Psoas muscle (tissue), 7 donors: ENCODE measurements at regions not wholly inside any gene's neighbourhood (a gene's known extent, or its start where the extent isn't known, plus 50 kb on each side); places are given as distances from the start of the nearest gene placed in this dataset.

Source experiments
- ATAC-seq, 4 donors: fragments of 200-7000 bp; cut with Tn5 transposase; one replicate each; pipeline ENCODE4 v1.9.1; 2020; ENCODE audit warnings: moderate library complexity in 3 of 4, mild to moderate bottlenecking in 2 of 4
- DNase-seq, 2 donors: peaks; one replicate each; pipeline ENCODE4 v3.0.0-alpha.2; 2020
- H3K27ac ChIP-seq: fragments of 200-600 bp; one replicate; pipeline ENCODE4 v1.8.0; 2022
- H3K27me3 ChIP-seq, 3 donors: fragments of 200-600 bp in 1 of 3; one replicate each; pipeline versions ENCODE4 v1.6.1 to v1.8.0; 2013 to 2022; ENCODE audit warnings: low read length in 2 of 3, mild to moderate bottlenecking in 2 of 3, moderate library complexity in 1 of 3; ENCODE audit not compliant: insufficient read depth in 3 of 3
- H3K36me3 ChIP-seq, 2 donors: fragments of 200-600 bp in 1 of 2; one replicate each; pipeline versions ENCODE4 v1.6.1 to v1.8.0; 2013 to 2022; ENCODE audit warnings: low read depth in 1 of 2, mild to moderate bottlenecking in 1 of 2, moderate library complexity in 1 of 2; ENCODE audit not compliant: insufficient read depth in 1 of 2
- H3K4me1 ChIP-seq: fragments of 200-600 bp; one replicate; pipeline ENCODE4 v1.8.0; 2022
- H3K4me3 ChIP-seq: fragments of 200-600 bp; one replicate; pipeline ENCODE4 v1.8.0; 2022; ENCODE audit warnings: mild to moderate bottlenecking
- H3K9me3 ChIP-seq: fragments of 200-600 bp; one replicate; pipeline ENCODE4 v1.8.0; 2022
- WGBS, 3 donors: extraction: QIAGEN DNeasy Blood & Tissue Kit; methylation state at CpG; one replicate each; pipeline versions ENCODE4 v1.1.6 to v1.1.7; 2013; 5-methylcytosine and 5-hydroxymethylcytosine counted together
- intact Hi-C, 2 donors: fragments of 100-400 bp; cut with DNase I; formaldehyde crosslinking; loops; one replicate each; pipeline versions ENCODE4 v1.11.0 to v1.14.2; 2022
- TF ChIP-seq, protein P1 (sequence below): fragments of 200-600 bp; IDR thresholded peaks from one replicate; pipeline ENCODE4 v1.8.0; 2022; ENCODE audit warnings: antibody characterized with exemption
- donor health status: healthy with polysubstance abuse.
- donor health status: DM: no; HTN: no; CAD: no; lungs with moderate emphysema.
- donor health status: Bipolar disorder and iron deficiency.
- donor health status: healthy.
- donor health status: DM: yes; HTN: yes; CAD: no.
- donor health status: DM: no; HTN: no; CAD: no.
- donor health status: DM: yes; HTN: yes; CAD: no.

DNA sequence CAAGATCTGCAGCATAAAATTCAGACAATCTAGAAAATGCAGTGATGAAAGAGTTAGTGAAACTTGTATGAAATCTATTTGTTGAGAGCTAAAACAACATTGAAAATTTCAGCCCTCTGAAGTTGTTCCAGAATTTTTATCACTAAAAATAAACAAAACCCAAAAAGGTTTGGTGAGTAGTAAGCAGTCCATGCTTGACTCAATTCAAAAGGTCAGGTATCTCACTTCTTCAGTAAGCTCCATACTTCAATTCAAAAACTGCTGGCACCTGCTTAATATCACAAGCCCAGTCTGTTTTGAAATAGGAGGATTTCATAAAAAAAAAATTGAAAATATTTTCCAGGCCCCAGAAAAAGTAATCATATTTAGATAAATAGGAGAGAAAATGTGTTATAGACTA is 894.4 kb downstream of the SLITRK5 start:
- Histone ChIP-seq H3K27me3 (no peaks in the 10 kb centered on the region), H3K4me1 (no peaks in the 10 kb centered on the region), H3K4me3 (no peak overlapping the region), H3K27ac (no peak overlapping the region), H3K9me3 (no peaks in the 10 kb centered on the region), H3K36me3 (no peaks in the 10 kb centered on the region)
- TF ChIP-seq, protein P1, sequence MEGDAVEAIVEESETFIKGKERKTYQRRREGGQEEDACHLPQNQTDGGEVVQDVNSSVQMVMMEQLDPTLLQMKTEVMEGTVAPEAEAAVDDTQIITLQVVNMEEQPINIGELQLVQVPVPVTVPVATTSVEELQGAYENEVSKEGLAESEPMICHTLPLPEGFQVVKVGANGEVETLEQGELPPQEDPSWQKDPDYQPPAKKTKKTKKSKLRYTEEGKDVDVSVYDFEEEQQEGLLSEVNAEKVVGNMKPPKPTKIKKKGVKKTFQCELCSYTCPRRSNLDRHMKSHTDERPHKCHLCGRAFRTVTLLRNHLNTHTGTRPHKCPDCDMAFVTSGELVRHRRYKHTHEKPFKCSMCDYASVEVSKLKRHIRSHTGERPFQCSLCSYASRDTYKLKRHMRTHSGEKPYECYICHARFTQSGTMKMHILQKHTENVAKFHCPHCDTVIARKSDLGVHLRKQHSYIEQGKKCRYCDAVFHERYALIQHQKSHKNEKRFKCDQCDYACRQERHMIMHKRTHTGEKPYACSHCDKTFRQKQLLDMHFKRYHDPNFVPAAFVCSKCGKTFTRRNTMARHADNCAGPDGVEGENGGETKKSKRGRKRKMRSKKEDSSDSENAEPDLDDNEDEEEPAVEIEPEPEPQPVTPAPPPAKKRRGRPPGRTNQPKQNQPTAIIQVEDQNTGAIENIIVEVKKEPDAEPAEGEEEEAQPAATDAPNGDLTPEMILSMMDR = no peak
- DNase-seq = no peak
- intact Hi-C loops = no loop called here
- ATAC-seq = no peak

DNA sequence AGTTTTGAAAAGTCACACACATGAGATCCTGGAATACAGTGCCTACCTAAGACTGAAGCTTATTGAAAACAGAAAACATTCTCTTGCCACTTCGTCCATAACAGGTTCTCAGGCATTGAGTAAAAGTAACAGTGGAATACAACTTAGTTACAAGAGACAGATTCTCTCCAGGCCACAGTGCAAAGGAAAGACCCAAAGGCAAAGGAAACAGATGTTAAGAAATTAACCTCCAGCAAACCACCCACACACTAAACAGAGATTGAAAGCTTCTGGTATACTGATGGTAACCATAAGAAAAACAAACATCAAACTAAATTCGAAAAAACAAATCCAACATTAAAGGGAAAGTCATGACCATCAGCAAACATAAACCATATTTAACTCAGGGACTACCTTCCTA is 914.7 kb downstream of the SLITRK5 start:
- no peaks in the 10 kb centered on the region for H3K36me3 ChIP-seq
- WGBS, 3 donors = 66 to 70% (median 68%) methylated on average over 2 of the region's 2 CpGs
- DNase-seq (no peak), ATAC-seq (no peak)
- no peak overlapping the region for H3K27ac ChIP-seq
- TF ChIP-seq, protein P1 = no peak
- H3K27me3 ChIP-seq = no peaks in the 10 kb centered on the region
- H3K4me1 ChIP-seq = no peaks in the 10 kb centered on the region
- intact Hi-C loops = no loop called here
- no peaks in the 10 kb centered on the region for H3K9me3 ChIP-seq
- no peak overlapping the region for H3K4me3 ChIP-seq

DNA sequence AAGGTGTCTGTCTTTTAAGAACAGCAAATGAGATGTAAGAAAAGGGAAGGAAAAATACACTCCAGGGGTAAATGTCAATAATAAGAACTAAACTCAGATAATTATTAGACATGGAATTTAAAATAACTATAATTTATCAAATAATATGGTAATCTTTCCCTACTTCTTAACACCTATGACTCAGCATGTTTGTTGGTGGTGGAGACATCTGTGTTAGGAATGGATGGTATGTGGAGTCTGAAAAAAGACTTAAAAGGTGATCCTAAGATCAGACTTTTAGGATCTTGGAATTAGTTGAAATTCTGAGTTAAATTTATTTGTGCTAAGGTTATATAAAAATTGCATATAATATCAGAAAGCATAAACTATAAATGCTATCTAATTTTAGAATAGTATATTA is 915.1 kb downstream of the SLITRK5 start:
- no peak overlapping the region for H3K27ac ChIP-seq
- DNase-seq = no peak
- intact Hi-C loops = no loop called here
- no peaks in the 10 kb centered on the region for H3K36me3 ChIP-seq
- no peaks in the 10 kb centered on the region for H3K9me3 ChIP-seq
- no peaks in the 10 kb centered on the region for H3K4me1 ChIP-seq
- H3K27me3 ChIP-seq = no peaks in the 10 kb centered on the region
- no peak for ATAC-seq
- TF ChIP-seq, protein P1 = no peak
- no peak overlapping the region for H3K4me3 ChIP-seq

DNA sequence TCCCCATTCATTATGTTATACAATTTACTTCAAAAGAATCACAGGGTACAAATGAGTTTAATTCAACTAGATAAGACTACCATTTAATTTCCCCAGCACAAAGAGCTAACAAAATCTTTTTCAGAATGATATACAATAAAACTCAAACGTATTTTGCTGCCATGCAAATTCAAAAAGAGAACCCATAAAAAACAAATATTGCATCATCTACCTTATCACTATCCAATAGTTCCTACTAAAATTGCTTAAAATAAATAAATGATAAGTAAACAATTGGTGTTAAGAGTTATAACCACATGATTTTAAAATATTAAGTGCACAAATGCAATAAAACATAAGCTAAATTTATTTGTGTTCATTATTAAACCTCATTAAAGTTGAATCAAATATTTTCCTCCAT is 919.4 kb downstream of the SLITRK5 start:
- WGBS, 3 donors = 48 to 64% (median 50%) methylated on average over 1 of the region's 1 CpG
- TF ChIP-seq, protein P1 = no peak
- DNase-seq (no peak), ATAC-seq (no peak)
- intact Hi-C loops = no loop called here
- H3K9me3 ChIP-seq = peaks cover 6% of the 10 kb centered on the region
- no peaks in the 10 kb centered on the region for H3K27me3 ChIP-seq
- no peak overlapping the region for H3K4me3 ChIP-seq
- no peaks in the 10 kb centered on the region for H3K36me3 ChIP-seq
- no peaks in the 10 kb centered on the region for H3K4me1 ChIP-seq
- no peak overlapping the region for H3K27ac ChIP-seq

DNA sequence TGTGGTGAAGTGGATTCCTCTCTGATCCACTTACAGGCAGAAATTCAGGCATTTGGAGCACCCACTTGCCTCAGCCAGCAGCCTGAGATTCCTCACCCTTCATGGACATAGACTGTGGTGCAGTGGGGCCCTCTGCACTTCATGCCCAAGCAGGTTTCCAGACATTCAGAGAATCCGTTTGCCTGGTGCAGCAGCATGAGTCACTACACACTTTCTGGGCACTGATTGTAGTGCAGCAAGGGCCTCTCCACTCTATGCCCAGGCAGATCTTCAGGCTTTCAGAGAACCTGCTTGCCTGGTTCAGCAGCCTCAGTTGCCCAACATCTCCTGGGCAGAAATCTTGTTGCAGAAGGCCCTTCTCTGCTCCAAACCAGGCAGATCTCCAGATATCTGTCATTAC is 920.9 kb downstream of the SLITRK5 start:
- H3K36me3 ChIP-seq = no peaks in the 10 kb centered on the region
- no peak overlapping the region for H3K27ac ChIP-seq
- TF ChIP-seq, protein P1 = no peak
- no peak for DNase-seq
- 77 to 94% (median 88%) methylated on average over 1 of the region's 1 CpG for WGBS, 3 donors
- H3K4me1 ChIP-seq = no peaks in the 10 kb centered on the region
- no peaks in the 10 kb centered on the region for H3K27me3 ChIP-seq
- intact Hi-C loops = no loop called here
- peaks cover 6% of the 10 kb centered on the region for H3K9me3 ChIP-seq
- H3K4me3 ChIP-seq = no peak overlapping the region
- no peak for ATAC-seq
